Breast epithelium (tissue), 4 donors: ENCODE measurements at regions not wholly inside any gene's neighbourhood (a gene's known extent, or its start where the extent isn't known, plus 50 kb on each side); places are given as distances from the start of the nearest gene placed in this dataset.
"Not testable (repeated sequence)": the region's sequence is repeated elsewhere in the genome, so short reads cannot be mapped to it uniquely, and the experiment has no call there.

Experiments used
- DNase-seq, 2 donors: peaks; one replicate each; pipeline ENCODE4 v3.0.0-alpha.2; 2019; ENCODE audit warnings: low spot score in 2 of 2
- H3K27ac ChIP-seq, 2 donors: fragments of 200-600 bp; sonication (generic) in 1 of 2; one replicate each; pipeline ENCODE4 v1.5.1; 2016 to 2019; ENCODE audit warnings: mild to moderate bottlenecking in 1 of 2
- H3K27me3 ChIP-seq, 2 donors: fragments of 200-600 bp; sonication (generic) in 1 of 2; one replicate each; pipeline versions ENCODE4 v1.5.1 to v1.6.0; 2017 to 2019; ENCODE audit warnings: control low read depth in 1 of 2, mild to moderate bottlenecking in 1 of 2
- H3K36me3 ChIP-seq: fragments of 200-600 bp; one replicate; pipeline ENCODE4 v1.5.1; 2019
- H3K4me1 ChIP-seq, 2 donors: fragments of 200-600 bp; sonication (generic); one replicate each; pipeline ENCODE4 v1.5.1; 2016 to 2019; ENCODE audit warnings: control low read depth in 1 of 2
- H3K4me3 ChIP-seq, 3 donors: fragments of 200-600 bp; sonication (generic); 1 replicate in 2 of 3; 2 replicates in 1 of 3; pipeline ENCODE4 v1.5.1; 2016 to 2019; ENCODE audit warnings: mild to moderate bottlenecking in 3 of 3, moderate library complexity in 2 of 3
- H3K9me3 ChIP-seq, 2 donors: fragments of 200-600 bp; sonication (generic) in 1 of 2; one replicate each; pipeline ENCODE4 v1.5.1; 2016 to 2019; ENCODE audit warnings: control low read depth in 1 of 2
- POLR2A ChIP-seq: fragments of 450-650 bp; IDR thresholded peaks from one replicate; pipeline ENCODE4 v1.6.1; 2016; ENCODE audit warnings: antibody characterized with exemption, mild to moderate bottlenecking, moderate library complexity
- POLR2AphosphoS5 ChIP-seq, 3 donors: sonication (generic); formaldehyde crosslinking; IDR thresholded peaks; one replicate each; pipeline ENCODE4 v1.6.1; 2017; ENCODE audit warnings: antibody characterized with exemption in 3 of 3
- intact Hi-C: fragments of 100-400 bp; cut with DNase I; formaldehyde crosslinking; loops from one replicate; pipeline ENCODE4 v1.15.1; 2023; ENCODE audit warnings: low total_unique reads
- TF ChIP-seq, protein P1 (sequence below), 3 donors: fragments of 450-650 bp; IDR thresholded peaks; one replicate each; pipeline ENCODE4 v1.5.1; 2016 to 2017; ENCODE audit warnings: antibody characterized with exemption in 3 of 3, mild to moderate bottlenecking in 3 of 3, moderate library complexity in 3 of 3

DNA sequence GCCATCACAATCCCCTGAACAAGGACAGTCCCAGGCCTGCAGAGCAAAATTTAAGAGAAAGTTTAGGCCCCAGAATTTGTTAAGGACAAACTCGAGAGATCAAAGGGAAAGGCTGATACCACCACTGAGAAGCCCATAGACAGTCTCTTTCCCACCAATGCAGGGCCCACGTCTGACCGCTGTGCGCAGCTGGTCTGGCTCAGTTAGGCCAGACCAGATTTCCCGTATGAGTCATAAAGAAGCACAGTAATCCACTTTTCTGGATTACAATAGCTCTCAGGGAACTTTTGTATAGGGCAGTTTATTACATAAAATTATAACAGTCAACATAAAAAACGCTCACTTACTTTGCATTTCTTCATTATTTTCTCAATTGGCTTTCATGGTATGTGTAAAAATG, 259.5 kb downstream of the RCHY1 start:
- Histone ChIP-seq H3K4me3 (no peak overlapping the region), H3K27ac (no peak overlapping the region), H3K9me3 (no peaks in the 10 kb centered on the region), H3K27me3 (no peaks in the 10 kb centered on the region), H3K36me3 (no peaks in the 10 kb centered on the region), H3K4me1 (no peaks in the 10 kb centered on the region)
- TF ChIP-seq POLR2AphosphoS5 (IDR thresholded peaks at IDR 0.05) (no peak), POLR2A (no peak)
- TF ChIP-seq, protein P1, sequence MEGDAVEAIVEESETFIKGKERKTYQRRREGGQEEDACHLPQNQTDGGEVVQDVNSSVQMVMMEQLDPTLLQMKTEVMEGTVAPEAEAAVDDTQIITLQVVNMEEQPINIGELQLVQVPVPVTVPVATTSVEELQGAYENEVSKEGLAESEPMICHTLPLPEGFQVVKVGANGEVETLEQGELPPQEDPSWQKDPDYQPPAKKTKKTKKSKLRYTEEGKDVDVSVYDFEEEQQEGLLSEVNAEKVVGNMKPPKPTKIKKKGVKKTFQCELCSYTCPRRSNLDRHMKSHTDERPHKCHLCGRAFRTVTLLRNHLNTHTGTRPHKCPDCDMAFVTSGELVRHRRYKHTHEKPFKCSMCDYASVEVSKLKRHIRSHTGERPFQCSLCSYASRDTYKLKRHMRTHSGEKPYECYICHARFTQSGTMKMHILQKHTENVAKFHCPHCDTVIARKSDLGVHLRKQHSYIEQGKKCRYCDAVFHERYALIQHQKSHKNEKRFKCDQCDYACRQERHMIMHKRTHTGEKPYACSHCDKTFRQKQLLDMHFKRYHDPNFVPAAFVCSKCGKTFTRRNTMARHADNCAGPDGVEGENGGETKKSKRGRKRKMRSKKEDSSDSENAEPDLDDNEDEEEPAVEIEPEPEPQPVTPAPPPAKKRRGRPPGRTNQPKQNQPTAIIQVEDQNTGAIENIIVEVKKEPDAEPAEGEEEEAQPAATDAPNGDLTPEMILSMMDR (IDR thresholded peaks at IDR 0.05) = no peak
- no peak for DNase-seq
- intact Hi-C loops = no loop called here

DNA sequence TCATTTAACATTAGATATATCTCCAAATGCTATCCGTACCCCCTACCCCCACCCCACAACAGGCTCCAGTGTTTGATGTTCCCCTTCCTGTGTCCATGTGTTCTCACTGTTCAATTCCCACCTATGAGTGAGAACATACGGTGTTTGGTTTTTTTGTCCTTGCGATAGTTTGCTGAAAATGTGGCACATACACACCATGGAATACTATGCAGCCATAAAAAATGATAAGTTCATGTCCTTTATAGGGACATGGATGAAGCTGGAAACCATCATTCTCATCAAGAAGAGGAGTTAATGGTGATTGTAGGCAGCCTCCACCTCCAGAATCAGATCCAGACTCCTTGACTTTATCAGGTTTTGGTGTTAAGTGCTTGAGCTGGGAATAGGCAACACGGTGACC, 261.1 kb downstream of the RCHY1 start:
- H3K9me3 ChIP-seq, H3K4me1 ChIP-seq, H3K4me3 ChIP-seq, DNase-seq, H3K27ac ChIP-seq, H3K36me3 ChIP-seq, H3K27me3 ChIP-seq, intact Hi-C loops: not testable (repeated sequence)

DNA sequence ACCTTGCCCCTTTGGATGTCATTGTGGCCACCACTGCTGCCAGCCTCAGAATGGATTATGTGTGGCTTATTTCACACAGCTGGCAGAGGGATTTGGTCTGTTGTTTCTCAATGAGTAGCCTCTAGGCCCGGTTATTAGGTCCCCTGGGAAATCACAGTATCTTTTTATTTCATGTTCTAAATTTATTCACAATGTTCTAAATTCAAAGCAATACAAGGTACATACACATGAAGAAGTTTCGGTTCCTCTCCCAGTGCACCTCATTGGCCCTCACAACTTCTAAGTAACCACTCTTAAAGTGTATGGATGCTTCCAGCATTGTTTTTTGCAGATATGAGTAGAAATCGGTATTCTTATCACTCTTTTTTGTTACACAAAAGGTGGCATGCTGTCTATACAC, 262.7 kb downstream of the RCHY1 start:
- no peaks in the 10 kb centered on the region for H3K4me1 ChIP-seq
- no peak for TF ChIP-seq POLR2A
- TF ChIP-seq, protein P1 (IDR thresholded peaks at IDR 0.05) = no peak
- TF ChIP-seq POLR2AphosphoS5 (IDR thresholded peaks at IDR 0.05) = no peak
- DNase-seq = no peak
- H3K9me3 ChIP-seq = no peaks in the 10 kb centered on the region
- intact Hi-C loops = no loop called here
- H3K36me3 ChIP-seq = no peaks in the 10 kb centered on the region
- no peak overlapping the region for H3K4me3 ChIP-seq
- no peak overlapping the region for H3K27ac ChIP-seq
- H3K27me3 ChIP-seq = no peaks in the 10 kb centered on the region

DNA sequence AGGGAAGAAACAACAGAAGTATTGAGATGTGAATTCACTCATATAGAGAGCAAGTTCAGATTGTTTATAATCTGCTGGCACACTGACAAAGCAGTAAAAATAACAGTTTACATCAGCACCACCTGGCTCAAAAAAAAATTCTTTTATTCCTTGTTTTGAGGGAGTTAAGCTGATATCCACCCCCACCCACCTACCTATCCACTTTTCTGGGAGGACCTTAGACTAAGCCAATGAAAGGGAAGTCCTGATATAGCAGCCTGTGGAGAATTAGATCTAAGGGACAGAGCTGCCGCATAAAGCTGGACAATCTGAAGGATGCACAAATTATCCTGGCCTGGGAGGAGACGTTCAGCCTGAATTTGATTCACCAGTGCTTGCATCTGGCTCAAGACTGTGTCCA, 264.5 kb downstream of the RCHY1 start:
- H3K4me1 ChIP-seq = no peaks in the 10 kb centered on the region
- H3K27ac ChIP-seq = no peak overlapping the region
- no peak for DNase-seq
- H3K9me3 ChIP-seq = no peaks in the 10 kb centered on the region
- intact Hi-C loops = no loop called here
- no peak overlapping the region for H3K4me3 ChIP-seq
- no peaks in the 10 kb centered on the region for H3K36me3 ChIP-seq
- TF ChIP-seq POLR2AphosphoS5 (IDR thresholded peaks at IDR 0.05) = no peak
- TF ChIP-seq, protein P1 (IDR thresholded peaks at IDR 0.05) = no peak
- TF ChIP-seq POLR2A = no peak
- no peaks in the 10 kb centered on the region for H3K27me3 ChIP-seq

DNA sequence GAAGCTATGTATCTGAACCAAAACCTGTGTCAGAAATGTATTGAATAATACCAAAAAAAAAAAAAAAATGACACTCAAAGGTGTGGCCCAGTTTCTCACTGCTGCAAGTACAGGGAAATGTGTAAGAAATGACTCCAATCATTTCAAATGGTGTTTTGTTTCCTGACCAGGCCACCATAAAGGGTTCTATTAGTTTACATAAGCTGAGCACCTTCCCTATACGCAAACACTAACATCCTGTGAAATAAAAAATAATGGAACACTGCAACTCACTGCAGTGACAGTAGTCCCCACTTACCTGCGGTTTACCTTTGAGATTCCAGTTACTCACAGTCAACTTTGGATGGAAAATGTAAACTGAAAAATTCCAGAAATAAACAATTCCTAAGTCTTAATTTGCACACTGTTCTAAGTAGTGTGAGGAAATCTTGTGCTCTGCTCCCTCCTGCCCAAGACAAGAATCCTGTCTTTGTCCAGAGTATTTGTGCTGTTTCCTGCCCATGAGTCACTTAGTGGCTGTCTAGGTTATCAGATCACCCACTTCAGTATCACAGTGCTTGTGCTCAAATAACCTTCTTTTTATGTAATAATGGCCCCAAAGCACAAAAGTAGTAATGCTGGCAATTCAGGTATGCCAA, 265.3 kb downstream of the RCHY1 start:
- TF ChIP-seq, protein P1 (IDR thresholded peaks at IDR 0.05) = no peak
- TF ChIP-seq POLR2AphosphoS5 (IDR thresholded peaks at IDR 0.05) (no peak), POLR2A (no peak)

DNA sequence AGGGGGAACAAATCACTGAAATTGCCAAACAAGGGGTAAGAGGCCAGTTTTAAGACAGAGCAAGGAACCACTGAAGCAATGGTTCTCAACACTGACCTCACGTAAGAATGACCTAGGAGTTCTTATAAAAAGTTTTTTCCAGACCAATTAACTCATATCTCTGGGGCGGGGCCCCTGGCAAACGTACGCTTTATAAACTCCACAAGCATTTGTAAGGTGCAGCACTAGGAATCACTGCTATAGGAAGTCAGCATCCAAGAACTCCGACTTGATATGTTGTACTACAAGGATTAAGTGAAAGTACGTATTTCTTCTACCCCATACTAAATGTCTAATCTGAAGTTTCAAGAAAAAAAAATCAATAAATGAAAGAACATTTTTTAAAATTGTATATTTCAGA, 269.9 kb downstream of the RCHY1 start:
- Histone ChIP-seq H3K4me1 (no peaks in the 10 kb centered on the region), H3K4me3 (no peak overlapping the region), H3K36me3 (no peaks in the 10 kb centered on the region), H3K9me3 (no peaks in the 10 kb centered on the region), H3K27me3 (no peaks in the 10 kb centered on the region), H3K27ac (no peak overlapping the region)
- TF ChIP-seq, protein P1 (IDR thresholded peaks at IDR 0.05) = no peak
- TF ChIP-seq POLR2AphosphoS5 (IDR thresholded peaks at IDR 0.05) = no peak
- no peak for TF ChIP-seq POLR2A
- intact Hi-C loops = no loop called here
- no peak for DNase-seq

More for the DNA sequence above, 265.3 kb downstream of the RCHY1 start:
- intact Hi-C loops = no loop called here
- Histone ChIP-seq H3K27ac (no peak overlapping the region), H3K36me3 (no peaks in the 10 kb centered on the region), H3K27me3 (no peaks in the 10 kb centered on the region), H3K9me3 (no peaks in the 10 kb centered on the region), H3K4me3 (no peak overlapping the region), H3K4me1 (no peaks in the 10 kb centered on the region)
- DNase-seq = no peak
